ENCODE measurements at regions not wholly inside any gene's neighbourhood (a gene's known extent, or its start where the extent isn't known, plus 50 kb on each side); places are given as distances from the start of the nearest gene placed in this dataset.

GRCh38 chr13:109541081-109541480, 245.3 kb downstream of the IRS2 start:
- TF ChIP-seq REST (IDR thresholded peaks at IDR 0.05; ENCODE audit: insufficient read depth in 1 of 2, low read depth in 2 of 2, low read length in 2 of 2) (no peak), TAF1 (IDR thresholded peaks at IDR 0.05; ENCODE audit: borderline replicate concordance, insufficient read depth, low read length) (no peak), FOXP2 (optimal IDR thresholded peaks at IDR 0.05; ENCODE audit: borderline replicate concordance, extremely low read depth, extremely low read length, insufficient read depth) (no peak), POLR2AphosphoS5 (IDR thresholded peaks at IDR 0.05; ENCODE audit: low read depth, low read length) (no peak), SIN3A (IDR thresholded peaks at IDR 0.05; ENCODE audit: borderline replicate concordance, insufficient read depth, low read length) (no peak)

- TF ChIP-seq SIN3A (IDR thresholded peaks at IDR 0.05; ENCODE audit: borderline replicate concordance, insufficient read depth, low read length) = no peak
- TF ChIP-seq REST (IDR thresholded peaks at IDR 0.05; ENCODE audit: insufficient read depth in 1 of 2, low read depth in 2 of 2, low read length in 2 of 2) = no peak
- TF ChIP-seq POLR2AphosphoS5 (IDR thresholded peaks at IDR 0.05; ENCODE audit: low read depth, low read length) = no peak
- no peak for TF ChIP-seq TAF1 (IDR thresholded peaks at IDR 0.05; ENCODE audit: borderline replicate concordance, insufficient read depth, low read length)
- TF ChIP-seq FOXP2 (optimal IDR thresholded peaks at IDR 0.05; ENCODE audit: borderline replicate concordance, extremely low read depth, extremely low read length, insufficient read depth) = no peak
Observed at GRCh38 chr13:109537584-109537983, 248.8 kb downstream of the IRS2 start.

GRCh38 chr13:109533350-109533749, 253.0 kb downstream of the IRS2 start:
- no peak for TF ChIP-seq REST (IDR thresholded peaks at IDR 0.05; ENCODE audit: insufficient read depth in 1 of 2, low read depth in 2 of 2, low read length in 2 of 2)
- TF ChIP-seq TAF1 (IDR thresholded peaks at IDR 0.05; ENCODE audit: borderline replicate concordance, insufficient read depth, low read length) = no peak
- no peak for TF ChIP-seq FOXP2 (optimal IDR thresholded peaks at IDR 0.05; ENCODE audit: borderline replicate concordance, extremely low read depth, extremely low read length, insufficient read depth)
- TF ChIP-seq POLR2AphosphoS5 (IDR thresholded peaks at IDR 0.05; ENCODE audit: low read depth, low read length) = no peak
- no peak for TF ChIP-seq SIN3A (IDR thresholded peaks at IDR 0.05; ENCODE audit: borderline replicate concordance, insufficient read depth, low read length)

GRCh38 chr13:109529964-109530363, 256.4 kb downstream of the IRS2 start:
- no peak for TF ChIP-seq POLR2AphosphoS5 (IDR thresholded peaks at IDR 0.05; ENCODE audit: low read depth, low read length)
- TF ChIP-seq REST (IDR thresholded peaks at IDR 0.05; ENCODE audit: insufficient read depth in 1 of 2, low read depth in 2 of 2, low read length in 2 of 2) = no peak
- TF ChIP-seq TAF1 (IDR thresholded peaks at IDR 0.05; ENCODE audit: borderline replicate concordance, insufficient read depth, low read length) = no peak
- TF ChIP-seq FOXP2 (optimal IDR thresholded peaks at IDR 0.05; ENCODE audit: borderline replicate concordance, extremely low read depth, extremely low read length, insufficient read depth) = no peak
- no peak for TF ChIP-seq SIN3A (IDR thresholded peaks at IDR 0.05; ENCODE audit: borderline replicate concordance, insufficient read depth, low read length)

- TF ChIP-seq SIN3A (IDR thresholded peaks at IDR 0.05; ENCODE audit: borderline replicate concordance, insufficient read depth, low read length) = no peak
Observed at GRCh38 chr13:109521719-109522118, 264.7 kb downstream of the IRS2 start.
